Ovary (tissue), 3 donors: ENCODE measurements at regions not wholly inside any gene's neighbourhood (a gene's known extent, or its start where the extent isn't known, plus 50 kb on each side); places are given as distances from the start of the nearest gene placed in this dataset.

Source experiments
- EP300 ChIP-seq: sonication (generic); formaldehyde crosslinking; IDR thresholded peaks from one replicate; pipeline ENCODE4 v1.6.1; 2017; ENCODE audit warnings: antibody characterized with exemption
- POLR2A ChIP-seq: fragments of 450-650 bp; IDR thresholded peaks from one replicate; pipeline ENCODE4 v1.6.1; 2017; ENCODE audit warnings: antibody characterized with exemption, mild to moderate bottlenecking, moderate library complexity
- TF ChIP-seq, protein P1 (sequence below), 3 donors: fragments of 450-650 bp in 2 of 3; fragments of 200-600 bp in 1 of 3; IDR thresholded peaks; one replicate each; pipeline versions ENCODE4 v1.5.1 to v1.8.0; 2016 to 2022; ENCODE audit warnings: antibody characterized with exemption in 3 of 3, mild to moderate bottlenecking in 1 of 3
- donor health status: DM: no; HTN: no; CAD: no.

DNA sequence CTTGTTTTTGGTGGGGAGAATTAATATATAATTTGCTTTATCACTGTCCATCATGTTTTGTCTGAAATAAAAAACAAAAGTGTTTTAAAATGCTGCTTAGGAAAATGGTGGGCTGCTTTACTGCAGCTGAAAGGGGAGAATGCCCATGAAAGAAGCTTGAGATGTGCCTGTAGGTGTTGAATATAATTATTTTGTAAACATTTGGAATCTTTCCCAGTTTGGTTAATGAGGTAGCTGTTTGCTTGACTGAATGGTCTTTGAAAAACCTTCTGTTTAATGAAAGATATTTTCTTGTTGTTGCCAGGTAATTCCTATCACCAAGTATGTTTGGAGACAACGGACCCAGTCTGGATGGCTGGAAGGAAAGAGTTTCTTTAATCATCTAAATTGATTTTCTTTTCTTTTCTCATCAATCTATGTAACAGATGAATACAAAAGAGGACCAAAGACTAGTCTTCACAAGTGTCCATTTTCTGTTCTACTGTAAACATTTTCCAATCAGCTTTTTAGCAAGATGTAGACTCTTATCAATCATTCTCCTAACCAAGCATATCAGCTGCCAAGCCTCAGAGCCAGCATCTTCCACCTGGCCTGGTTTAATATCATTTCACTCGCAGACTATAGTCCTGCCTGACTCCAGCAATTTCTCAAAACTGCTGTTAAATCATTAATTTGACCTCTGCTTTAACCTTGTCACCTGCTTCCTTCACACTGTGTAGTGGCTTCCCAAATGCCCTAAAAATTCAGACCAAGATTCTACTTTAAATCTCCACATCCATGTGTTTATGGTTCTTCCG lies 441.2 kb upstream of the CHD1 start:
- no peak for TF ChIP-seq EP300
- TF ChIP-seq, protein P1, sequence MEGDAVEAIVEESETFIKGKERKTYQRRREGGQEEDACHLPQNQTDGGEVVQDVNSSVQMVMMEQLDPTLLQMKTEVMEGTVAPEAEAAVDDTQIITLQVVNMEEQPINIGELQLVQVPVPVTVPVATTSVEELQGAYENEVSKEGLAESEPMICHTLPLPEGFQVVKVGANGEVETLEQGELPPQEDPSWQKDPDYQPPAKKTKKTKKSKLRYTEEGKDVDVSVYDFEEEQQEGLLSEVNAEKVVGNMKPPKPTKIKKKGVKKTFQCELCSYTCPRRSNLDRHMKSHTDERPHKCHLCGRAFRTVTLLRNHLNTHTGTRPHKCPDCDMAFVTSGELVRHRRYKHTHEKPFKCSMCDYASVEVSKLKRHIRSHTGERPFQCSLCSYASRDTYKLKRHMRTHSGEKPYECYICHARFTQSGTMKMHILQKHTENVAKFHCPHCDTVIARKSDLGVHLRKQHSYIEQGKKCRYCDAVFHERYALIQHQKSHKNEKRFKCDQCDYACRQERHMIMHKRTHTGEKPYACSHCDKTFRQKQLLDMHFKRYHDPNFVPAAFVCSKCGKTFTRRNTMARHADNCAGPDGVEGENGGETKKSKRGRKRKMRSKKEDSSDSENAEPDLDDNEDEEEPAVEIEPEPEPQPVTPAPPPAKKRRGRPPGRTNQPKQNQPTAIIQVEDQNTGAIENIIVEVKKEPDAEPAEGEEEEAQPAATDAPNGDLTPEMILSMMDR (IDR thresholded peaks at IDR 0.05): no peak
- no peak for TF ChIP-seq POLR2A
